ENCODE measurements at regions not wholly inside any gene's neighbourhood (a gene's known extent, or its start where the extent isn't known, plus 50 kb on each side); places are given as distances from the start of the nearest gene placed in this dataset.

GRCh38 chr13:62631124-62631523 lies 1215.5 kb upstream of the PCDH20 start:
- DNase-seq = no peak

DNA sequence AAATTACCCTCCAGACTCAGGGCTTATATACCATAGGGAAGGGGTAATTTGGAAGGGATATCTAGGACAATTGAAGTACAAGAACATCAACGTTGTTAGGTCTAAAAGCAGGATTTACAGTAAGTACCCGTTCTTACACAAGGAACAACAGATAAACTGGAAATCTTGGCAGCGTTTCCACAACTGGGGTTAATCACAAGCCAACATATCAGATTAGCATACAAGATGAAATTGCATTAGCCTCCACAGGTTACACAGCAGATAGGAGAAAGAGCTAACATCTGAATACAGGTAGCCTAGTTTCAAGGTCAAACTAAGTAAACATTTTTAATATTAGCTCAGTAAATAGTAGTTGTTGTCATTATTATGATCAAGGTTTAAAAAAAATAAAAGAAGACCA lies 1214.0 kb upstream of the PCDH20 start:
- no peak for DNase-seq

DNA sequence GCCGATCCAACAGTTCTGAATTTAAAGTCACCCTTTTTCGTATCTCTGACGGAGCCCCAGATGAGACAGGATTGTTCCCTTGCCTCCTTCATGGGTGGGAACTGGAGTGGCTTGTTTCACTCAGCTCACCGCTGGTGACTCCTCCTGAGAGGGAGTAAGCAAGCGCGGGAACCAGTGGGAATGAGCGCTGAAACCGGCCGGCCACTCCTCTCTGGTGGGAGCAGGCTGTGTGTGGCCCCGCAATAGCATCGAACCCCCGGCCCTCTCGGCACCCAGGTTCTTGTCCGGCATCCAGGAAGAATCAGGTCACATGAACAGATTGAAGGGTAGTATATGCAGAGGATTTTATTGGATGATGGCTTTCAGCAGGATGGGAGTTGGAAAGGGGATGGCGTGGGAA lies 1211.6 kb upstream of the PCDH20 start:
- DNase-seq = no peak

DNA sequence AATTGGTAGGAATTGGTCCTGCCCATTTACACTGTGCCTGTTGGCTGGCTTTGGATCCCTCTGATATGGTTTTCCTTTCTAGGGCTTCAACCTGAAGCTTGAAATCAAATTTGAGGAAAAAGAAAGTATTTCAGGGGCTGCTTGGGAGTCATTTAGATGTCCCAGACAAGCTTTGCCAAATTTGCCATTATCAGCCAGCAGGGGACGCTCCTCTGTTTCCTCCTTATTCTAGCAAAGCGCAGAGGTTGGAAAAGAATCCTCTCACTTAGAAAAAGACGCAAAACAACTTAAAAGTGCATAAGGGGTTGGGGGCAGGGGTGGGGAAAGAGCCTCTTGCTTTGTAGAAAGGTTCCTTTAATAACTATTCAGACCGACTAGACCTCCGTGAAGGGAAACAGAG lies 1211.1 kb upstream of the PCDH20 start:
- DNase-seq = no peak

GRCh38 chr13:62625214-62625881 lies 1209.7 kb upstream of the PCDH20 start:
- no peak for DNase-seq

GRCh38 chr13:62613819-62614218 lies 1198.2 kb upstream of the PCDH20 start:
- DNase-seq = no peak

DNA sequence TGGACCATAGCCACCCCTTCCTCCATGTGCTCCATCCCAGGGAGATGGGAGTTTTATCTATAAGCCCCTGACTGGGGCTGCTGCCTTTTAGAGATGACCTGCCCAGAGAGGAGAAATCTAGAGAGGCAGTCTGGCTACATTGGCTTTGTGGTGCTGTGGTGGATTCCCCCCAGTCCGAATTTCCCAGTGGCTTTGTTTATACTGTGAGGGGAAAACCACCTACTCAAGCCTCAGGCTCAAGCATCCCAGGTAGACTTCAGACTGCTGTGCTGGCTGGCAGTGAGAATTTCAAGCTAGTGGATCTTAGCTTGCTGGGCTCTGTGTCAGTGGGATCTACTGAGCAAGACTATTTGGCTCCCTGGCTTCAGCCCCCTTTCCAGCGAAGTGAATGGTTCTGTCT lies 1195.7 kb upstream of the PCDH20 start:
- DNase-seq = no peak

DNA sequence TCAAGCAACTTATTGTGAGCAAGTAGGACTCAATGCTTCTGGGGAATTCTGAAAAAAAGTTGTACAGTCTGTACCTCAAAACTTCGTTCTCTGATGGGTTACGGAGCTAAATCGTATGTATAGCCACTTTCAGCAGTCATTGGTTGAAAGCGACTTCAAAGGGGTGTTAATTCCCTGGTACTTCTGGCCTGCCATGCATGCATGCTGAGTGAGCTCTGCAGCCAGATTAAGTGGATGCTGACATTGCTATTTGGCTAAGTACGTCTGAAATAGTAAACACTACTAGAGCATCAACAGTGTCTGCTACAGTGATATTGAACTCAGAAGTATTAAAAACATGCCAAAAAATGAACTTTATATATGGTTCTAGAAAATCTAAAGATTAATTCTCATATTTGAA lies 1183.1 kb upstream of the PCDH20 start:
- no peak for DNase-seq

DNA sequence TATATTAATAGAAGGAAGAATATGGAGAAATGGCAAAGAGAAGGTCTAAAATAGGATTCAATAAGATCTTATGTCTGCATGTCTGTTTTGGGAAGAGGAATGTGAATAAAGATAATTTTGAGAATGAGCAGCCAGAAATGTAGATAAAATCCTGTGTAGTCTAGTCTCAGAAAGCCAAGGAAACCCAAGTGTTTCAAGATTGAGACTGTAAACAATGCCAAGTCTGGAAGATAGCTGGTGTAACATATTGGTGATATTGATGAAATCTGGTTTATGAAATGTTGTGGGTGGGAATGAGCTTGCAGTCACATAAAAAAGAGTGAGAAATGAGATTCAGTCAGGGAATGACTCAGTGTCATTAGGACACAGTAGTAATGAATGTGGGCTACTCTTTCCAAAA lies 1180.3 kb upstream of the PCDH20 start:
- no peak for DNase-seq

- no peak for DNase-seq
These were observed 1178.2 kb upstream of the PCDH20 start for GRCh38 chr13:62593804-62594203.

DNA sequence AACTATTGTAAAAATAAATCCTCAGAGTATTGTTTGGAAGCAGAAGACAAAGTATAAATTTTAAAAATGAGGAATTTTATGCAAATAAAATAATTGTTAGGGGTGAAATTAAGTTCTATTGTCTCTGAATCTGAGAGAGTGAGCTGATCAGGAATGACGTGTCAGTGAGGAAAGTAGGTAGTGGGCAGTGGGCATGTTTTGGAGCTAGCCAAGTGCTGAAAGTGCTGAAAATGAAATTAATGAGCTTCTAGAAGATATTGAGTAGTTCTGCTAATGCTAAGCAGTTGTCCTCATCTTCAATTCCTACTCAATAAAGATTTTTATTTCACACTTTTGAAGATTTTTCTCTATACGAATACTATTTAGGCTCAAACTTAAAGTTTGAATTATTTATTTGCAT lies 1167.8 kb upstream of the PCDH20 start:
- no peak for DNase-seq

GRCh38 chr13:62578402-62578801 lies 1162.8 kb upstream of the PCDH20 start:
- no peak for DNase-seq

- DNase-seq = no peak
These were observed 1149.1 kb upstream of the PCDH20 start for GRCh38 chr13:62564770-62565169.

- no peak for DNase-seq
These were observed 1147.6 kb upstream of the PCDH20 start for GRCh38 chr13:62563251-62563650.

DNA sequence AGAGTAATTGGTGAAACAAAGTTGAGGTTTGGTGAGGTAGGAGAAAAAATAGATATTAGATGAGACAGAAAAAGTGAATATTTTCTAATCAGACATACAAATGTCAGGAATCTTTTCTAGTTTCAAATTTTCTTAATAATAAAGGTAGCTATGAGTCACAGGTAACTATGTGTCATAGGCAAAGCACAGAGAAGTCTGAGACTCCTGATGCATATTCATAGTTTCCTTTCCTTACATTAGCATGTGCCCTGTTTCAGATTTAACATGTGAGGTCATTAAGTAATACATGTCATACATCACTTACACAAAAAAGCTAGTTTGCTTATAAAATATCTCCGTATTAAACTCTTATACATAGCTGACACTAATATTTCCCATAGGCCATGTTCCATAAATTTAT lies 1141.3 kb upstream of the PCDH20 start:
- no peak for DNase-seq

- DNase-seq = no peak
These were observed 1135.9 kb upstream of the PCDH20 start for GRCh38 chr13:62551588-62551987.

DNA sequence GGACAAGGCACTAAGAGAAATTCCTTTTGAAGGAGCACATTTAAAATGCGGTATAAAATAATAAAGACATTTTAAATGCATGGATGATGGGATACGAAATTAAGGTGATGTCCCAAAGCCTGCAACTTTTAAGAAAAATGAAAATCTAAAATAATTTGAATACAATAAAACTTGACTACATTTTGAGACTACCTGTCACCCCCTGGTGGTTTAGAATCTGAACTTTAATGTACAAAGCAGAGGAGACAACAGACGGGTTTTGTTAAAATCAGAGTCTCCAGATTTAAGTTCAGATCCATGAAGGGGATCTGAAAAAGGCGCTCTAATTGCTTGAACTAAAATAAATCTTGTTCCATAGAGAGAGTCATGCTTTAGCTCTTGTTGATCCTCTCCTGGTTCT lies 1129.3 kb upstream of the PCDH20 start:
- no peak for DNase-seq

GRCh38 chr13:62537593-62537992 lies 1121.9 kb upstream of the PCDH20 start:
- no peak for DNase-seq

GRCh38 chr13:62525652-62526051 lies 1110.0 kb upstream of the PCDH20 start:
- no peak for DNase-seq

DNA sequence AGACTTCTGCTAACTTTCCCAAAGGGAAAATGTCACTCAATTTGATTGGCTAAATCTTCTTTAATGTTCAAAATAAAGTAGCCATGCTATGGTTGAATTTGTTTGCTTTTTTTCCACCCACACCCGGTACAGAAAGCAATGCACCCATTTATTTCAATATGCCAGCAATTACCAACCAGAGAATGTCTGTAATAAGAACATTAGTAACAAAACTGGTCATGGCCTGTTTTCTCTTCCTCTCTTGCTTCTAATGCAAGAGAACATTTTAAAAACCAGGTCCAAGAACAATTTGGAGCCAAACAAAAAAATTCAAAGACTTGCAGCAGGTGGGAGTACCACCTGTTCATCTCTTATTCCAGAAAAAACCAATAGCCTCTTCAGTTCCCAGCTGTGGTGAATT lies 1108.8 kb upstream of the PCDH20 start:
- no peak for DNase-seq

GRCh38 chr13:62524061-62524460 lies 1108.4 kb upstream of the PCDH20 start:
- DNase-seq = no peak

DNA sequence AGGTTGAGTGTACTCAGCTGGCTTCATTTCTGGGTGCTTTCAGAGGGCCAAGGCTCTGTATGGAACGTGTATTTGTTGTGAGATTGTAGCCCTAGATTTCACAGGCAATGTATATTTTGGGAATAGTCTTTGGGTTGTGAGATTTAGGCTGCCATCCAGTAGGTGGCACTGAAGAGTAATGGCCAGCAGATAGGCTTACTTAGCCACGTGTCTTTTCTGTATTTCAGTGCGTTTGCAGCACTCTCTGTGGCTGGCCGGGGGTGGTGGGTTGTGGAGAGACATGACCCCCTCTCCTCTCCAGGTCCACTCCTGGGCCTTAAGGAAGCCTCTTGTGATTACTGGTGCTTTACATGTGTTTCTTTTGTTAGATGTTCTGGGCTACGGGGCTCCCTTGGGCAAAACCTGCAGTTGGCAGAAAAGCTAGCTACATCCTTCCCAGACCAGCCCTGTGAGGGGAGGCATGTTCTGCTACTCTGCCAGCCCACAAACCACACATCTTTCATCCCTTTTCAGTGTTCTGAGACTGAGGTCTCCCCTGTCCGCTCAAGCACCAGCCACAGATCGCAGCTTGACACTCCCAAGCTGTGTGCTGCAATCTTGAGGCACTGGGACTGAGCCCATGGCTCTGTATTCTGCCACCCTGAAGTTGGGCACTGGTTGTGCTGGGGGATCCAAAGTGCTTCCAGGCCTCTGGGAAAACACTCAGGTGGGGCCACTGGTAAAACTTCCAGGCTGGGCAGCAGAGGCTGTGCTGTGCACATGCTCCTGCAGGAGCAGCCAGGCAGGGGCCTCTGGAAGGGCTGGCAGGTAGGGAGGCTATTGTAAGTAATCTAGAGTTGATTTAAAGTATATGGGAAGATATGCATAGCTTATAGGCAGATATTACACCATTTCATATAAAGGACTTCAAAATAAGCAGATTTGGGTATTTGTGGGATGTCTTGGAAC lies 1096.8 kb upstream of the PCDH20 start:
- DNase-seq = no peak

DNA sequence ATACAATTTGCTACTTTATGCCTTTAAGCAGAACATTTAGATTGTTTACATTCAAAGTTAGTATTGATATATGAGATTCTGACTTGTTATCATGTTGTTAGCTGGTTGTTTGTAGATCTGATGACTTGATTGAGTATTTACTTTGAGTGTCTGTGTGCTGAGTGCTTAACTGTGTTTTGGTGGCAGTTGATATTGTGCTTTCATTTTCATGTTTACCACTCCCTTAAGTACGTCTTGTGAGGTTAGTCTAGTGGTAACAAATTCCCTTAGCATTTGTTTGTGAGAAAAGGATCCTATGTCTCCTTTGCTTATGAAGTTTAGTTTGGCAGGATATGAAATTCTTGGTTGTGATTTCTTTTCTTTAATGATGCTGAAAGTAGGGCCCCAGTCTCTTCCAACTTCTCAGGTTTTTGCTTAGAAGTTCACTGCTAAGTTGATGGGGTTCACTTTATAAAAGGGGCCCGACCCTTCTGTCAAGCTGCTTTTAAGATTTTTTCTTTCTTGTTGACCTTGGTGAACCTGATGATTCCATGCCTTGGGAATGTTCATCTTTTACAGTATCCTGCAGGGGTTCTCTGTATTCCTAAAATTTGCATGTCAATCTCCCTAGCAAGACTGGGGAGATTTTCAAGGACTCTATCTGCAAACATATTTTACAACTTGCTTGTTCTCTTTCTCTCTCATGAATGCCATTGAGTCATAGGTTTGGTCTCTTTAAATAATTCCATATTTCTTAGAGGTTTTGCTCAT lies 1095.4 kb upstream of the PCDH20 start:
- no peak for DNase-seq

DNA sequence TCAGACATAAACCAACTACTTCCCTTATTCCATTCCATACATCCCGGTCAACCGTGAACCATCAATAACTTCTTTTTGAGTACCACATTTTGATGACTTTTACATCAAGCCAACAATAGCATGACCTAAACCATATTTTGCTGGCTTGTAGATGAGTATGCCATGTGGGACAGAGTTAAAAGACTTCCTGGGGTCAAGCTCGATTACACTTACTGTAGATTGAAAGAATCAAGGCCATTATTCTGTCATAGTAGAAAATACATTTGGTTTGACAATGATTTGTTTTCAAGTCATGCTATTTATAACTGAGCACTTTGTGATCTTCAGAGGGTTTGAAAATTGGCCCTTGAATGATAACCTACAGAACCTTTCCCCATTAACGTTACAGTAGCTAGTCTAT lies 1086.9 kb upstream of the PCDH20 start:
- no peak for DNase-seq
